ENCODE measurements at regions not wholly inside any gene's neighbourhood (a gene's known extent, or its start where the extent isn't known, plus 50 kb on each side); places are given as distances from the start of the nearest gene placed in this dataset.

- Histone ChIP-seq H3K27ac (ENCODE audit: insufficient read depth, low read length) (no peak overlapping the region), H3K27me3 (ENCODE audit: control insufficient read depth, insufficient read depth, low read length) (peaks cover 2% of the 10 kb centered on the region), H3K4me3 (replicated peaks in 1 of 4; ENCODE audit: control extremely low read depth in 1 of 4, insufficient read depth in 1 of 4, low read depth in 3 of 4, low read length in 4 of 4) (no peak overlapping the region), H3K79me2 (ENCODE audit: control insufficient read depth, insufficient read depth, low read length) (no peaks in the 10 kb centered on the region), H4K20me1 (ENCODE audit: control insufficient read depth, extremely low read depth, insufficient read depth, low read length) (no peaks in the 10 kb centered on the region), H3K36me3 (ENCODE audit: control insufficient read depth, insufficient read depth, low read length) (no peaks in the 10 kb centered on the region), H3K9me3 (ENCODE audit: control insufficient read depth, insufficient read depth, low read depth, low read length) (no peaks in the 10 kb centered on the region), H3K9ac (ENCODE audit: insufficient read depth, low read length) (no peak overlapping the region), H3K4me2 (ENCODE audit: extremely low read depth, insufficient read depth, low read length) (no peak overlapping the region), H3K4me1 (ENCODE audit: control insufficient read depth, extremely low read depth, insufficient read depth, low read length) (no peaks in the 10 kb centered on the region), H2AFZ (ENCODE audit: low read length) (no peak overlapping the region)
- no peak for DNase-seq (ENCODE audit: low read depth in 2 of 2)
- TF ChIP-seq CTCF (conservative IDR thresholded peaks at IDR 0.05 in 1 of 2, IDR thresholded peaks at IDR 0.05 in 1 of 2; ENCODE audit: low read depth in 1 of 2, low read length in 2 of 2): no peak
- no peak for TF ChIP-seq EZH2 (IDR thresholded peaks at IDR 0.05; ENCODE audit: low read length, missing control alignments)
These were observed 82.3 kb upstream of the CDKN3 start for GRCh38 chr14:54314365-54315104.

- no peak overlapping the region for H2AFZ ChIP-seq (ENCODE audit: low read length)
- no peak overlapping the region for H3K27ac ChIP-seq (ENCODE audit: insufficient read depth, low read length)
- H3K9me3 ChIP-seq (ENCODE audit: control insufficient read depth, insufficient read depth, low read depth, low read length): no peaks in the 10 kb centered on the region
- H4K20me1 ChIP-seq (ENCODE audit: control insufficient read depth, extremely low read depth, insufficient read depth, low read length): no peaks in the 10 kb centered on the region
- no peak overlapping the region for H3K4me3 ChIP-seq (replicated peaks in 1 of 4; ENCODE audit: control extremely low read depth in 1 of 4, insufficient read depth in 1 of 4, low read depth in 3 of 4, low read length in 4 of 4)
- DNase-seq (ENCODE audit: low read depth in 2 of 2): no peak
- no peak overlapping the region for H3K9ac ChIP-seq (ENCODE audit: insufficient read depth, low read length)
- no peaks in the 10 kb centered on the region for H3K36me3 ChIP-seq (ENCODE audit: control insufficient read depth, insufficient read depth, low read length)
- H3K4me2 ChIP-seq (ENCODE audit: extremely low read depth, insufficient read depth, low read length): no peak overlapping the region
- H3K27me3 ChIP-seq (ENCODE audit: control insufficient read depth, insufficient read depth, low read length): no peaks in the 10 kb centered on the region
- no peak for TF ChIP-seq CTCF (conservative IDR thresholded peaks at IDR 0.05 in 1 of 2, IDR thresholded peaks at IDR 0.05 in 1 of 2; ENCODE audit: low read depth in 1 of 2, low read length in 2 of 2)
- TF ChIP-seq EZH2 (IDR thresholded peaks at IDR 0.05; ENCODE audit: low read length, missing control alignments): no peak
- no peaks in the 10 kb centered on the region for H3K4me1 ChIP-seq (ENCODE audit: control insufficient read depth, extremely low read depth, insufficient read depth, low read length)
- no peaks in the 10 kb centered on the region for H3K79me2 ChIP-seq (ENCODE audit: control insufficient read depth, insufficient read depth, low read length)
These were observed 80.2 kb upstream of the CDKN3 start for GRCh38 chr14:54316652-54317051.

GRCh38 chr14:54317391-54317790, 79.4 kb upstream of the CDKN3 start:
- Histone ChIP-seq H2AFZ (ENCODE audit: low read length) (no peak overlapping the region), H3K4me2 (ENCODE audit: extremely low read depth, insufficient read depth, low read length) (no peak overlapping the region), H3K27me3 (ENCODE audit: control insufficient read depth, insufficient read depth, low read length) (no peaks in the 10 kb centered on the region), H3K9ac (ENCODE audit: insufficient read depth, low read length) (no peak overlapping the region), H4K20me1 (ENCODE audit: control insufficient read depth, extremely low read depth, insufficient read depth, low read length) (no peaks in the 10 kb centered on the region), H3K36me3 (ENCODE audit: control insufficient read depth, insufficient read depth, low read length) (no peaks in the 10 kb centered on the region), H3K79me2 (ENCODE audit: control insufficient read depth, insufficient read depth, low read length) (no peaks in the 10 kb centered on the region), H3K4me1 (ENCODE audit: control insufficient read depth, extremely low read depth, insufficient read depth, low read length) (no peaks in the 10 kb centered on the region), H3K4me3 (replicated peaks in 1 of 4; ENCODE audit: control extremely low read depth in 1 of 4, insufficient read depth in 1 of 4, low read depth in 3 of 4, low read length in 4 of 4) (no peak overlapping the region), H3K9me3 (ENCODE audit: control insufficient read depth, insufficient read depth, low read depth, low read length) (no peaks in the 10 kb centered on the region), H3K27ac (ENCODE audit: insufficient read depth, low read length) (no peak overlapping the region)
- DNase-seq (ENCODE audit: low read depth in 2 of 2): no peak
- TF ChIP-seq CTCF (conservative IDR thresholded peaks at IDR 0.05 in 1 of 2, IDR thresholded peaks at IDR 0.05 in 1 of 2; ENCODE audit: low read depth in 1 of 2, low read length in 2 of 2) (no peak), EZH2 (IDR thresholded peaks at IDR 0.05; ENCODE audit: low read length, missing control alignments) (no peak)
